HG03175 (cell line): ENCODE measurements at regions not wholly inside any gene's neighbourhood (a gene's known extent, or its start where the extent isn't known, plus 50 kb on each side); places are given as distances from the start of the nearest gene placed in this dataset.
"Not testable (repeated sequence)": the region's sequence is repeated elsewhere in the genome, so short reads cannot be mapped to it uniquely, and the experiment has no call there.

ENCODE experiments used
- ATAC-seq: cut with Tn5 transposase; IDR thresholded peaks from one replicate; pipeline ENCODE4 v1.9.1; 2021; ENCODE audit warnings: mild to moderate bottlenecking, moderate library complexity; ENCODE audit not compliant: unreplicated experiment

DNA sequence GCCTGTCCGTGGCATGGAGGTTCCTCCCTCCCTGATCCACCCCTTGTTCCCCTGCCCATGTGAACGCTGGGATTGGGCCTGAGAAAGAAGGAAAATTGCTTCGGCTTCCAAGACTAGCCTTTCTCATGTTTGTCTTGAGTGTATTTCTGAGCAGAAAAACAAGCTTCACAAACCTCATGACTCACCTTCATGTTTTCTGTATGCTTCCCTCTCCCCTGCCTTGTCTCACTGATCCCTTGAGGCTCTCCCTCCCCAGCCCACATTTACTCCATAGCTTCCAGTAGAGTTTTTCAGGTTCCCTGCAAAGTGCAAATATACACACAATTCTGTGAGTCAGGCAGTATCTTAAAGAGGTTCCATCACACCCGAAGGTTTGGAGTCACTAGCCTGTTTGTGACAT lies 572.4 kb downstream of the UQCRFS1 start:
- no peak for ATAC-seq

DNA sequence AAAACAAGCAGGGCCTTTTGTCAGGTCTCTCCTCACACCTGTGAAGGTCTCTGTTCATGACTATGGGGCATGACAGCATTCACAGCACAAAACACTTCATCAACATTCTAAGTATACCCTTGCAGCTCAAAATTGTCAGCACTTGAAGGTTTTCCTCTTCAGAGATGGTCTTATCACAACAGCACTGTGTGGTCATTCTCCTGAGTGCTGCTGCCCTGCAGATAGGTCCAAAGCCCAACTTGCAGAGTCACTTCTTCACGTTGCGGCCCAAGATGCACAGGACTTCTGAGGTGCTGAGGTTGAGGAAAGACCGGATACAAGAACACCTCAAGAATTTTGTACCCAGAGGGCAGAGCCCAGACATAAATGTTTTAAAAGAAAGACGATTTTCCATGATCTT lies 574.5 kb downstream of the UQCRFS1 start:
- no peak for ATAC-seq

DNA sequence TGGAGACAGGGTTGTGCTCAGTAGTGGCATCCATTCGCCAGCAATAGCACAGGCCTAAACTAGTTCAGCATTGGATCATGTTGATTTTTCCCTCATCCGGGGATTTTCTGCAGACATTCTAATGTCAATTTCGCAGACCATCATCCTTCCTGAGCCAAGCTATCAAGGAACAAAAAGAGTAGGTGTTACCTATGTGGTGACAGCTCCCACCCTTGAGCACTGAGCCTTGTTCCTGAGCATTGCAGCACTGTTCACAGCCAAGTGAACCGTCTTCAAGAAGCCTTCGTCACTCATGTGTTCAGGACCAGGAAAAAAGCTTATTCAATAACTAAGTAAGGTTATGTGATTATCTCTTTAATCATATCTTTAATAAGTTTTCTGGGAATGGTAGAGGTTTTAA lies 576.2 kb downstream of the UQCRFS1 start:
- no peak for ATAC-seq

DNA sequence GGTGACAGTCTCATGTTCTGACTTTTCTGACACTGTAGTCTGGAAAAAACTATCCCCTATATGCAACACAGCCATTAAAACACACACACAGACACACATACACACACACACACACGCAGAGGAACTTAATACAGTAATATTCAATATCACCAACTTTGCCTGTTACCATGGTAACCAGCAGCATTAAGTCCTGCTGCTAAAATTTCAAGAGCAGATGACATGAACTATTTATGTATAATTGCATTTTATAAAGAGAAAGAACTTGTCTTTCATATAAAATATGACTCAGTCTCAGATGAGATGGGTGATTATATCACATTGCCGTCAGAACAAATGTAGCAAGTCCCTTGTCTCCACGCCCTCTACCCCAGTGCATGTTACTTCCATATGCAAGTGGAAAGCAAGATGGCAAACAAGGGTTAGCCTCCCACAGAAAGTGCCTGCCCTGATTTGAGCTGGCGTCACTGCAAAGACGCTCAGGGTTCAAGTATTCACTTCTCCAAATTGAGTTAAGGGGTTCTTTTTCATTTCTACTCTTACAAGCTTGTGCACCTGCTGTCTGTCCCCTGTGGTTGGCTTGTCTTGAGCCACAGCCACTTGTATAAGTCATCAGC lies 576.8 kb downstream of the UQCRFS1 start:
- no peak for ATAC-seq

DNA sequence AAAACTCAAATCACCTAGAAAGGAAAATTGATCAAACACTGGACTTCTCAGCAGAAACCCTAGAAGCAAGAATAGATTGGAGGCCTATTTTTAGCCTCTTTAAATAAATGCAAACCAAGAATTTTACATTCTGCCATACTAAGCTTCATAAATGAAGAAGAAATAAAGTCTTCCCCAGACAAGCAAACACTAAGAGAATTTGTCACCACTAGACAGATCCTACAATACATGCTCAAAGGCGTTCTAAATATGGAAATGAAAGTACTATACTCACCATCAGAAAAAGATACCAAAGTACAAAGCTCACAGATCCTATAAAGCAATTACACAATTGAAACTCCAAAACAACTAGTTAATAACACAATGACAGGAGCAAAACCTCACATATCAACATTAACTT lies 578.1 kb downstream of the UQCRFS1 start:
- no peak for ATAC-seq

DNA sequence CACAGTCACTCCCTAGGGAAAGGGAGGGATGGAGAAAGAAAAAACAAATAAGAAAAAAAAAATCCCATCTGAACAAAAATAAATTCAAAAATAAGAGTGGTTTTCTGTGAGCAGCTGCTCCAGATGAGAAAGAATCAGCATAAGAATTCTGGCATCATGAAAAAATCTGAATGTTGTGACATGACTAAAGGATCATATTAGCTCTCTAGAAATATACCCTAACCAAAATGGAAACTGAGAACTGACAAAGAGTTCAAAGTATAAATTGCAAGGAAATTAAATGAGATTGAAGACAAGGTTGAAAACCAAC lies 579.0 kb downstream of the UQCRFS1 start:
- no peak for ATAC-seq

DNA sequence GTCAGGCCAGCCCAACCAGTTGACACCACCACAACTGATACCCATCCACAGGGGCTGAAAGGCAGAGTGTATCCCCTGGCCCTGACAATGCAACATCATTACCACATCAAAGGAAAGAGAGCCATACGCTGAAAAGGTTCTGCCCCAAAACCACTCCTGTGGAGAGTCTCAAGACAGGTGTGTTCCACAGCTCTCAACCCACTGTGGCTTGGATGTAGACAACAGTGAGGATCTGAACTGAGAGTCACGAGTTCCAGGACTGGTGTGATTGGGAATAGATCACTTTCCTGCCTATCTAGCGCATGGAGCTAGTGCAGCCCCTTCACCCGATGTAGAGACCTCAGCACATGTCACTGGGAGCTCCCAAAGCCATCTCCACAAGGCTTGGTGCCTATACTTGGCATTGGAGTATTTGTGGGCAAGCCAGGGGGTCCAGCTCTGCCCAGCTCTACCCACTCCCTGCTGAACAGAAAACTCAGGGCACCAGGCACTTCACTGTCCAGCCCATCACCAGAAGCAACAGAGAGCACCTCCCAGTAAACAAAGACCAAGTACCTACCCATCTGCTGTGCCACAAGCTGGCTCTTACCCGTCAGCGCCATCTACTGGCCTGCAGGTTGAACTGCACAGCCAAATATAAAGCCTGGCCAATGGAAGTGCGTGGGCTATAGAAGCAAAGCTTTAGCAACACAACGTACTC lies 579.5 kb downstream of the UQCRFS1 start:
- no peak for ATAC-seq

DNA sequence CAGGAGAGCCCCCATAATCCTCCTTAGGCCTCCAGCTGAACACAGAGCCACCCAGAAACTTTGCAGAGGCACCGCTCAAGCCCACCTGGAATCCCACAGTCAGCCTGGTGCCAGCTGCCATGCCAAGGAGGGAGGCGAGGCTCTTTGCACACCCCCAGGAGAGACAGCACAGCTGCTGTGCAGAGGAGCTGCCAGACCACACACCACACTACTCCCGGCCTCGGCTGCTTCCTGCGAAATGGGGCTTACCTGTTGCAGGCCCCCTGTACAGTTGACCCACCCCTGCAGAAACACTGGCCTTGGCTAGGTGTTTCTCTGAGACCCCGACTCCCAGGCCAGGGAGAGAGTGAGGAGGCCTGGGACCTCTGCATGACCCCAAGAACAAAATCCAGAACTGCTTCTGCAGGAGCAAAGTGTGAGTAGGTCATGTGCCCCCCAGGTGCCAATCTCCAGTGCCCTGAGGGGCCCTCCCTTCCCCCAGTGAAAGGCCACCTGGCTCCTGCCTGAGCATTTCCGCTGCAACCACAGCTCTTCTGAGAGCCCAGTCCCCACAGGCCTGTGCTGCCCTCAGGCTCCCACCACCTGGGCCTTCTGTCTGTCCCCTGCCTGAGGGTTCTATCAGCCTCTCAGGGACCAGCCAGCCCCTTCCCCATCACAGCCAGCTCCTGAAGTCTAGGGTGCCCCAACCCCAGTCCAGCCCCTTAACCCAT lies 580.4 kb downstream of the UQCRFS1 start:
- no peak for ATAC-seq

DNA sequence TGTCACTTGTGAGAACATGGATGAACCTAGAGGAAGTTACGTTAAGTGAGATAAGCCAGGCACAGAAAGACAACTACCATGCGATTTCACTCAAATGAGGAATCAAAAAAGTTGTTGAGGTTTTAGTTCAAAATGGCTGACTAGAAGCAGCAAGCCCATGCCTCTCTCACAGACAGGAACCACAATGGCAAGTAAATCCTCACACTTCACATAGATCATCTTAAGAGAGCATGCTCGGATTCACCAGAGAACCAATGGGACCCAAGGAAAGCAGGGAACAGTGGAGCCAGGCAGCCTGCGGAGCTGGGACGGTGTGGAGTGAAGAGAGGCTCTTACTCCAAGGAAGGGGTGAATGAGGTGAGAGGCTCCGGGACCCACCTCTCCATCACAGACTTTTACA lies 581.0 kb downstream of the UQCRFS1 start:
- no peak for ATAC-seq

DNA sequence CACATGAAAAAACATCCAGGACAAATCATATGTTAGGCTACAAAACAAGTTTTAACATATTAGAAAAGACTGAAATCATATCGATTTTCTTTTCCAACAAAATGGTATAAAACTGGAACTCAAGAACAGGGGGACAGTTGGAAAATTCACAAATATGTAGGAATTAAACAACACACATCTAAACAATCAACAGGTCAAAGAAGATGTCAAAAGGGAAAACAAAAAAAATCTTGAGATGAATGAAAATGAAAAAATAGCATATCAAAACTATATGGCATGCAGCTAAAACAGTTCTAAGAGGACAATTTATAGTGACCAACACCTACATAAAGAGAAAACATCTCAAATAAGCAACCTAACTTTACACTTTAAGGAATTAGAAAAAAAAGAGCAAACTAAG lies 585.3 kb downstream of the UQCRFS1 start:
- no peak for ATAC-seq

DNA sequence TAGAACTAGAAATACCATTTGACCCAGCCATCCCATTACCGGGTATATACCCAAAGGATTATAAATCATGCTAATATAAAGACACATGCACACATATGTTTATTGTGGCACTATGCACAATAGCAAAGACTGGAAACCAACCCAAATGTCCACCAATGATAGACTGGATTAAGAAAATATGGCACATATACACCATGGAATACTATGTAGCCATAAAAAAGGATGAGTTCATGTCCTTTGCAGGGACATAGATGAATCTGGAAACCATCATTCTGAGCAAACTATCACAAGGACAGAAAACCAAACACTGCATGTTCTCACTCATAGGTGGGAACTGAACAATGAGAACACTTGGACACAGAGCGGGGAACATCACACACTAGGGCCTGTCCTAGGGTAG lies 586.5 kb downstream of the UQCRFS1 start:
- not testable (repeated sequence) for ATAC-seq

DNA sequence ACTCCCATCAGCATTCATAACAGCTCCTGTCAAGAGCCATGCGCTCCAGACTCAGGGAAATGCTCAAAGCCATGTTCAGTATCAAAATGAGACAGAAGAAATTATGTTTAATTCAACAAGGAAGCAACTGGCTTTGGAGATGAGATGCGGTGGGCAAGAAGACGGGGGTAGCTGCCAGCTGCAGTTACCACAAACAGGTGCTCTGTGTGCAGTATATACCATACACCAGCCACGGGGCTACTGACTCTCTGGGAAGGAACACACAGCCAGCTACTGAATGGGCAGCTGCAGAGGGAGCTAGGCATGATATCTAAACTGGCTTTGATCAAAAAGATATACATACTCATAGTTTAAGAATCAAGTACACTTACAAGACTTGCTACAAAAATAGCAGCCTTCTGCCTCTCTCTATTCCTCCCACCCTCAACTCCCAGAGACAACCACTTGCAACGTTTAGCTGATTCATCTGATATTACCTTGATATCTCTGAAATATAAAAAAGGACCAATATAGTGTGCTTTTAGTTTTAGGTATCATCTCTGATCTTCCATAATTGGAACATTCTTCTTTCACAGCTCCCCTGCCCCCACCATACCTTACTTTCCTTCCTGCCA lies 593.0 kb downstream of the UQCRFS1 start:
- no peak for ATAC-seq

DNA sequence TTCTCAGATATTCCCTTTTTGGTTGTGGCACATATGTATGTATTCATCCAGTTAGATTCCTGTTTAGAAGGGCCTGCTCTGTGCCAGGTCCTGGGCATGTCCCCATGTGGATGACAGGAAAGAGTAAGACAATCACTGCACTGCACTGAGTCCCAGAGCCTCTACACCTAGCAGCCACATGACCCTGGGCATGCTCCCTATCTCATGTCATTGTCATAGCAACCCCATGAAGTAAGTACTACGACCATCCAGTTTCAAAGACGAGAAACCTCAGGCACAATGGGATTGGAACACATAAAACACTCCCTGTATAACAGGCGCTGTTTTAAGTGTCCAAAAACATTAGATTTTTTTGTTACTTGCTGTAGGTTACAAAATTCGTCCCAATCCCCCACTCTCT lies 594.4 kb downstream of the UQCRFS1 start:
- no peak for ATAC-seq

DNA sequence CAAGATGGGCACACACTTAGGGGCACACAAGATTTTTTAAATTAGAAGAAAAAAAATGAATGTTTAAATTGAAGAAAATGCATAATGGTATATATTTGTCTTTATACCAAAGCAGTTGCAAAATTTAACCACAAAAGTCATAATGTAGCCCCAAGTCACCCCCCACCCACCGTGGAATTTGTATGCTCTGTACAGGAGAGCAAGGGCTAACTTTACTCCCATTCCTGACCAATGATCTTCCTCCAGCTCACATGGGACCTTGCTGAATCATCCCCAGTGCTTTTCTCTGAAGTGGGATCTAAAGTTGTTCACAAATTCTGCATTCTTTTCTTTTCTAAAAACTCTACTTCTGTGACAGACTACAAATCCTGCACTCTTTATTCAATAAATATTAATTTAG lies 597.0 kb downstream of the UQCRFS1 start:
- no peak for ATAC-seq

DNA sequence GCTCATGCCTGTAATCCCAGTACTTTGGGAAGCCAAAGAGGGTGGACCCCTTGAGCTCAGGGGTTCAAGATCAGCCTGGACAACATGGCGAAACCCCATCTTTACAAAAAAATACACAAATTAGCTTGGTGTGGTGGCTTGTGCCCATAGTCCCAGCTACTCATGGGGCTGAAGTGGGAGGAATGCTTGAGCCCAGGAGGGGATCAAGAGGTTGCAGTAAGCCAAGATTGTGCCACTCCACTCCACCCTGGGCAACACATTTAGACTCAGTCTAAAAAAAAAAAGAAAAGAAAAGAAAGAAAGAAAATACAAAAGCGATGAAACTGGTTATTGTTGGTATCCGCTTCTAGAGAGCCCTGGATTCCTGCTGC lies 597.4 kb downstream of the UQCRFS1 start:
- no peak for ATAC-seq

DNA sequence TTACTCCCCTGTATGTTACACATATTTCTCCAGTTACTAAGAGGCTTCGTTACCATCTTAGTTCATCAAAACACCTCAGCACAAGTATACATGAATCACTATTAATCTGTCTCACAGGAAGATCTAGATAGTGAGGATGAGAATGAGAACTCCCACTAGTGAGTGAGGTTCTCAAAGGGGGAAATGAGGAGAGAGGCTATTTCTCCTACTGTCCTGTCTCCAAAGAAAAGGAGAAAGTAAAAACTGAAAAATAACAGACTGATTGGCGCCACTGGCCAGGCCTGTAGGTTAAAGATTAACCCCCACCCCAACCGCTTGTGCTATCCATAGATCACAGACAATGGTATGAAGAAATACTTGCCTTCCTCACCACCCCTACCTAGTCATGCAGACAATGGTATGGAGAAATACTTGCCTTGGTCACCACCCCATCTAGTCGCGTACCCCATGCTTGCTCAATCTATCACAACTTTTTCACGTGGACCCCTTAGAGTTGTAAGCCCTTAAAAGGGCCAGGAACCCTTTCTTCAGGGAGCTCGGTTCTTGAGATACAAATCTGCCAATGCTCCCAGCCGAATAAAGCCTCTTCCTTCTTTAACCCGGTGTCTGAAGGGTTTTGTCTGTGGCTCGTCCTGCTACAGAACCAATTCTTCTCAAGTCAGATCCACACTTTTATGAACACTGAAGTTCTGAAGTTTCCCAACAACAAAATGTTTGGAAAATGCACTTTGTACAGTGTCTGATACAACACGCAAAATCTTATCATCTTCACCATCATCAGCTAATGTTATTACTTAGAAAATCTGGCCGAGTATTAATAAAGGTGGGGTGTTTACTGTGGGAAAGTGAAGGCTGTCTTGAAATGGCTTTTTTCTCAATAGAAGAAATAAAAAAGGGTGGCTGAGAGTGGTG lies 598.1 kb downstream of the UQCRFS1 start:
- ATAC-seq = no peak

DNA sequence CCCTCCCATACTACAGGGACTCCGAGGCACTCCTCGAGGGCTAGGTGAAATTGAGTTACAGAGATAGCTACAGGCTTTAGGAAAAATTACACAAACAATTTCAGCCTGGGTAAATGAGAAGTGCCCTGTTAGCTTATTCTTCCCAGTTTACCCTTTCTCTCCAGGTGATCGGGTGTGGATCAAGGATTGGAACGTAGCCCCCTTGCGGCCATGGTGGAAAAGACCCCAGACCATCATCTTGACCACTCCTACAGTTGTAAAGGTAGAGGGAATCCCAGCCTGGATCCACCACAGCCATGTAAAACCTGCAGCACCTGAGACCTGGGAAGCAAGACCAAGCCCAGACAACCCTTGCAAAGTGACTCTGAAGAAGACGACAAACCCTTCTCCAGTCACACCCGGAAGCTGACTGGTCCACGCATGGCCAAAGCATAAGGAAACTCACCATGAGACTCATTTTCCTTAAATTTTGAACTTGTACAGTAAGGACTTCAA lies 600.6 kb downstream of the UQCRFS1 start:
- no peak for ATAC-seq

DNA sequence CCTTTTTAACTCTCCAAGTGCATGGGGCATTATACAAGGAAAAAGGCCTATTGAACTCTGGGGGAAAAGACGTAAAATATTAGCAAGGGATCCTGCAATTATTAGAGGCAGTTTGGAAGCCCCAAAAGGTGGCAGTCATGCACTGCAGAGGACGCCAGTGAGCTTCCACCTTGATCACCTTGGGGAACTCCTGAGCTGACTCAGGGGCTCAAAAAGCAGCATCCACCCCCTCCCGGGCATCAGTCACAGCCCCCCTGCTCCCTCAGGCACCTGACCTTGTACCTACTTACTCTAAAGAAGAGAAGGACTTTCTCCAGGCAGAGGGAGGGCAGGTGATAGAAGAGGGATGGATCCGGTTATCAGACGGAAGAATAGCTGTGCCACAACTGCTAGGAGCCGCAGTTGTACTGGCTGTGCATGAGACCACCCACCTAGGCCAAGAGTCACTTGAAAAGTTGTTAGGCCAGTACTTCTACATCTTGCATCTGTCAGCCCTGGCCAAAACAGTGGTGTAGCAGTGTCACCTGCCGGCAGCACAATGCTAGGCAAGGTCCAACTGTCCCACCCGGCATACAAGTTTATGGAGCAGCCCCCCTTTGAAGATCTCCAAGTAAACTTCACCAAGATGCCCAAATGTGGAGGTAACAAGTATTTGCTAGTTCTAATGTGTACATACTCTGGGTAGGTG lies 601.6 kb downstream of the UQCRFS1 start:
- ATAC-seq = not testable (repeated sequence)

DNA sequence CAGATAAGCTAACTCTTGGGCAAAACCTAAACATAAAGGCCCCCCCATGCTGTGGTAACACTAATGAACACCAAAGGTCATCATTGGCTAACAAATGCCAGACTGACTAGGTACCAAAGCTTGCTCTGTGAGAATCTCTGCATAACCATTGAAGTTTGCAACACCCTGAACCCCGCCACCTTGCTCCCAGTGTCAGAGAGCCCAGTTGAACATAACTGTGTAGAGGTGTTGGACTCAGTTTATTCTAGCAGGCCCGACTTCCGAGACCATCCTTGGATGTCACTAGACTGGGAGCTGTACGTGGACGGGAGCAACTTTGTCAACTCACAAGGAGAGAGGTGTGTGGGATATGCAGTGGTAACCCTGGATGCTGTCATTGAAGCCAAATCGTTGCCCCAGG lies 602.2 kb downstream of the UQCRFS1 start:
- ATAC-seq = no peak

DNA sequence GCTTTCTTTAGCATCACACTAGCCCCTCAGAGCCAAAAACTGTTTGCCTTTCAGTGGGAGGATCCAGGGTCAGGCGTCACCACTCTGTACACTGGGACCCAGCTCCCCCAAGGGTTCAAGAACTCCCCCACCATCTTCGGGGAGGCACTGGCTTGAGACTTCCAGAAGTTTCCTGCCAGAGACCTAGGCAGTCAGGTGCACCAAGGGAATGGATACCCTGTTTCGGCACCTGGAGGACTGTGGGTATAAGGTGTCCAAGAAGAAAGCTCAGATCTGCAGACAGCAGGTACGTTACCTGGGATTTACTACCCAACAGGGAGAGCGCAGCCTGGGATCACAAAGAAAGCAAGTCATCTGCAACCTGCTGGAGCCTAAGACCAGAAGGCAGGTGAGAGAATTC lies 603.0 kb downstream of the UQCRFS1 start:
- ATAC-seq = no peak
